ENCODE measurements at regions not wholly inside any gene's neighbourhood (a gene's known extent, or its start where the extent isn't known, plus 50 kb on each side); places are given as distances from the start of the nearest gene placed in this dataset.

DNA sequence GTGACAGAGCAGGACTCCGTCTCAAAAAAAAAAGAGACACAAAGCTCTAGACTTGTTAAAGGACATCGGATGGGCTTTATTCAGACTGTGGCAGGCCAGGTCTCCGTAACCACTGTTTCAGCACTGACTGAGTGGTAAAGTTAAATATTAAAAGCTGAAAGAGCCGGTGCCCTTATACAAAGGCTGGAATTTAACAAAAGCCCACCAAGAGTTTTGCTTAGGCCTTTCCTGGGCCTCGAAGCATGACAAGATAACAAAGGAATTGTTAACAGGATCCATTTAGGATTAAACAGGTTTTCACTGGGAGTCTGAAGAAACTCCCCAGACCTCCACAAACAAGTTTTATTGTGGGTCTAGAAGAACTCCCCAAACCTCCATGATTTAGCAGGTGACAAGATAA, 727.8 kb downstream of the TYW1 start:
- Histone ChIP-seq H3K27me3 (ENCODE audit: insufficient read depth, low read depth, severe bottlenecking) (no peaks in the 10 kb centered on the region), H3K36me3 (no peaks in the 10 kb centered on the region), H3K27ac (no peak overlapping the region), H3K4me3 (ENCODE audit: low read depth, low read length) (no peak overlapping the region), H3K9me3 (ENCODE audit: severe bottlenecking) (peaks cover 3% of the 10 kb centered on the region)
- DNase-seq: no peak
- TF ChIP-seq, protein P1, sequence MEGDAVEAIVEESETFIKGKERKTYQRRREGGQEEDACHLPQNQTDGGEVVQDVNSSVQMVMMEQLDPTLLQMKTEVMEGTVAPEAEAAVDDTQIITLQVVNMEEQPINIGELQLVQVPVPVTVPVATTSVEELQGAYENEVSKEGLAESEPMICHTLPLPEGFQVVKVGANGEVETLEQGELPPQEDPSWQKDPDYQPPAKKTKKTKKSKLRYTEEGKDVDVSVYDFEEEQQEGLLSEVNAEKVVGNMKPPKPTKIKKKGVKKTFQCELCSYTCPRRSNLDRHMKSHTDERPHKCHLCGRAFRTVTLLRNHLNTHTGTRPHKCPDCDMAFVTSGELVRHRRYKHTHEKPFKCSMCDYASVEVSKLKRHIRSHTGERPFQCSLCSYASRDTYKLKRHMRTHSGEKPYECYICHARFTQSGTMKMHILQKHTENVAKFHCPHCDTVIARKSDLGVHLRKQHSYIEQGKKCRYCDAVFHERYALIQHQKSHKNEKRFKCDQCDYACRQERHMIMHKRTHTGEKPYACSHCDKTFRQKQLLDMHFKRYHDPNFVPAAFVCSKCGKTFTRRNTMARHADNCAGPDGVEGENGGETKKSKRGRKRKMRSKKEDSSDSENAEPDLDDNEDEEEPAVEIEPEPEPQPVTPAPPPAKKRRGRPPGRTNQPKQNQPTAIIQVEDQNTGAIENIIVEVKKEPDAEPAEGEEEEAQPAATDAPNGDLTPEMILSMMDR (IDR thresholded peaks at IDR 0.05; ENCODE audit: low read depth, low read length): no peak

DNA sequence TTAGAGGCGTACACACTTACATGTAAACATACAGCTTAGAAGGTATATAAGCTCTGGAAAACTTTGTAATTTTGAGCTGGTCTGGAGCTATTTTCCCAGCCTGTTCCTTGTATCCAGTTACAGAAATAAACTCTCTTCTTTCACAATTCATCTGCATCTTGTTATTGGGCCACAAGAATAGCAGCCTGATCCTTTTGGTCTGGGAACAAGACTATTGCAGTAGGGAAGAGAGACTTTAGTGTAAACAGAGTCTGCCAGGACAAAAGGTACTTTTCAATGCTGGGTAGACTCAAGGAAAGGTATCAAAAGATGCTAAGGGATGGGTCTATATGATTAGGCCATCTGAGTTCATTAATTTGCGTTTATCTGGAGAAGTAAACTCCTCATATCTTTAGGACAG, 728.3 kb downstream of the TYW1 start:
- Histone ChIP-seq H3K9me3 (ENCODE audit: severe bottlenecking) (peaks cover 1% of the 10 kb centered on the region), H3K27ac (no peak overlapping the region), H3K4me3 (ENCODE audit: low read depth, low read length) (no peak overlapping the region), H3K27me3 (ENCODE audit: insufficient read depth, low read depth, severe bottlenecking) (no peaks in the 10 kb centered on the region), H3K36me3 (no peaks in the 10 kb centered on the region)
- no peak for DNase-seq
- TF ChIP-seq, protein P1 (IDR thresholded peaks at IDR 0.05; ENCODE audit: low read depth, low read length): no peak

DNA sequence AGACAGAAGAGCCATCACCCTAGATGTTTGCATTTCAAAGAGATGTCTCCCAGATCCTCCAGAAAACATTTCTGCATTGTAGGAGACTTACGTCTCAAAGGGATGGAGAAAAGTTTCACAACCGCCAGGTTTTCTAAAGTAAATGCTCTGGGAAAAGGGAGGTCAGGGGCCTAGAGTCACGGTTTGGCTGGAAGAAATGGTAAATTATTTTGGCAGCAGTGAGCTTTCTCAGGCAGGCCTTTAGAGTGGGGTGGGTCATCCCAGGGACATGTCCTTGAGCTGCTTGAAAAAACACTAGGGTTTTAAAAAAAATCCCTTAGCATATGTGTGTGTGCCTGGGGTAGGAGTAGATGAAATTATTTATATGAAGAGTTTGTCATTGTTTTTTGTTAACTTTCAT, 728.8 kb downstream of the TYW1 start:
- H3K27me3 ChIP-seq (ENCODE audit: insufficient read depth, low read depth, severe bottlenecking): no peaks in the 10 kb centered on the region
- TF ChIP-seq, protein P1 (IDR thresholded peaks at IDR 0.05; ENCODE audit: low read depth, low read length): no peak

DNA sequence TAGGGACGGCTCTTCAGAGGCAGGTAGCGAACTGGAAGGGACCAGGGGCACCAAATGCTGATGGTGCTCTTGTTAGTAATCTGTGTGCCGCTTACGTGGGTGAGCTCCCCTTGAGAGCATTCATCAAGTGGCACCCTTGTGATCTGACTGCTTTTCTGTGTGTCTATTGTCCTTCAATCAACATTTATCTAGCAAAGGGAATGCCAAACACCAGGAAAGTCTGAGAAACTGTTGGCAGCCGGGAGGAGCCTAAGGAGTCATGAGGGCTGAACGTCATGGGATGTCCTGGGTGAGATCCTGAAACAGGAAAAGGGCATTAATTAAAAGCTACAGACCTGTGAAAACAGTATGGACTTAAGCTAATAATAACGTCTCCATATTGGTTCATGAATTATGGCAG, 733.1 kb downstream of the TYW1 start:
- H3K9me3 ChIP-seq (ENCODE audit: severe bottlenecking): no peaks in the 10 kb centered on the region
- no peak for DNase-seq
- TF ChIP-seq, protein P1 (IDR thresholded peaks at IDR 0.05; ENCODE audit: low read depth, low read length): no peak
- no peak overlapping the region for H3K4me3 ChIP-seq (ENCODE audit: low read depth, low read length)
- no peaks in the 10 kb centered on the region for H3K27me3 ChIP-seq (ENCODE audit: insufficient read depth, low read depth, severe bottlenecking)
- H3K27ac ChIP-seq: no peak overlapping the region
- no peaks in the 10 kb centered on the region for H3K36me3 ChIP-seq

More for the DNA sequence above, 728.8 kb downstream of the TYW1 start:
- H3K27ac ChIP-seq: no peak overlapping the region
- no peak for DNase-seq
- H3K9me3 ChIP-seq (ENCODE audit: severe bottlenecking): no peaks in the 10 kb centered on the region
- no peak overlapping the region for H3K4me3 ChIP-seq (ENCODE audit: low read depth, low read length)
- H3K36me3 ChIP-seq: no peaks in the 10 kb centered on the region

DNA sequence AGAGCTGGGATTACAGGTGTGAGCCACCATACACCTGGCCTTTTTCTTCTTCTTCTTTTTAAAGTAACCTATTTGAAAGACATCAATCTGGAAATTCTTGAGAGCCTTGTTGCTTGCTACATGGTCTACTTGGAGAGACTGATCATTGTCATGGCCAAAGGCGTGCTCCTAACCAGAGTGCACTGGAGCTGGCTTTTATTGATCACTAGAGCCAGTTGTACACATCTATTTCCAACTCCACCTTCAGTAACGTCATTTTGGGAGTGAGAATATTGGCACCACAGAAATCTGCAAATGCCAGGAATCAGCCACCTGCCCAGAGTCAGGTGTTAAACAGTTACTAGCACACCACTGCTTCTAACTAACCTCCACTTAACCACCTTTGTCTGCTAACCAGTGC, 735.1 kb downstream of the TYW1 start:
- no peak for DNase-seq
- no peaks in the 10 kb centered on the region for H3K36me3 ChIP-seq
- H3K9me3 ChIP-seq (ENCODE audit: severe bottlenecking): no peaks in the 10 kb centered on the region
- no peak overlapping the region for H3K4me3 ChIP-seq (ENCODE audit: low read depth, low read length)
- TF ChIP-seq, protein P1 (IDR thresholded peaks at IDR 0.05; ENCODE audit: low read depth, low read length): no peak
- no peak overlapping the region for H3K27ac ChIP-seq
- H3K27me3 ChIP-seq (ENCODE audit: insufficient read depth, low read depth, severe bottlenecking): no peaks in the 10 kb centered on the region

DNA sequence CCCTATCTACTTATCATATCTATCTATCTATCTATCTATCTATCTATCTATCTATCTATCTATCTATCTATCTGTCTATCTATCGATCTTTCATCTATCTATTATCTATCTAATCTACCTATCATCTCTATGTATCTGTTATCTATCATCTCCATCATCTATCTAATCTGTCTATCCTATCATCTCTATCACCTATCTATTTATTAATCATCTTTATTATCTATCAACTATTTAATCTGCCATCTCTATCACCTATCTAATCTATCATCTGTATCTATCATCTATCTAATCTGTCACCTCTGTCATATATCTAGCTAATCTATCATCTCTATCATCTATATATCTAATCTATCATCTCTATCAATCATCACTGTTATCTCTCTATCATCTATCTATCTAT, 736.3 kb downstream of the TYW1 start:
- TF ChIP-seq, protein P1 (IDR thresholded peaks at IDR 0.05; ENCODE audit: low read depth, low read length): no peak
- Histone ChIP-seq H3K4me3 (ENCODE audit: low read depth, low read length) (no peak overlapping the region), H3K27ac (no peak overlapping the region), H3K27me3 (ENCODE audit: insufficient read depth, low read depth, severe bottlenecking) (no peaks in the 10 kb centered on the region), H3K9me3 (ENCODE audit: severe bottlenecking) (no peaks in the 10 kb centered on the region), H3K36me3 (no peaks in the 10 kb centered on the region)
- DNase-seq: no peak
